ENCODE measurements at regions not wholly inside any gene's neighbourhood (a gene's known extent, or its start where the extent isn't known, plus 50 kb on each side); places are given as distances from the start of the nearest gene placed in this dataset.

DNA sequence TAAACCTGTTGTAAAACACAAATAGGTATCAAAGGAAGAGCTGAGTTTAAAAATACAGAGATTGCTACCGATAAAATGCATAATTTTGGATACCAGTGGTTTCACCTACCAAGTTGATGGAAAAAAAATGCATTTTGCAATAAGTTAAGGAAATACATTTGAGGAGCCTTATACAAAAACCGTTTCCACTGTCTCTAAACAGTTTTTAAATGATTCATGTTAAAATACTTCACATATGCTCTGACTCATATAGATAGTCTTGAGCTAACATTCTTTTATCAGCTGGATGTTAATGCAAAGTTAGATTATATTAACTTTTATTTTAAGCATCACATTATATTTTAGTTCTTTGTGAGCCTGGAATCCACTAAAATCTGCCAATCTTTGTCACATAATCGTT is 50.6 kb upstream of the ANKRD17 start:
- no peak overlapping the region for H3K4me3 ChIP-seq (ENCODE audit: low read depth, low read length)
- TF ChIP-seq, protein P1, sequence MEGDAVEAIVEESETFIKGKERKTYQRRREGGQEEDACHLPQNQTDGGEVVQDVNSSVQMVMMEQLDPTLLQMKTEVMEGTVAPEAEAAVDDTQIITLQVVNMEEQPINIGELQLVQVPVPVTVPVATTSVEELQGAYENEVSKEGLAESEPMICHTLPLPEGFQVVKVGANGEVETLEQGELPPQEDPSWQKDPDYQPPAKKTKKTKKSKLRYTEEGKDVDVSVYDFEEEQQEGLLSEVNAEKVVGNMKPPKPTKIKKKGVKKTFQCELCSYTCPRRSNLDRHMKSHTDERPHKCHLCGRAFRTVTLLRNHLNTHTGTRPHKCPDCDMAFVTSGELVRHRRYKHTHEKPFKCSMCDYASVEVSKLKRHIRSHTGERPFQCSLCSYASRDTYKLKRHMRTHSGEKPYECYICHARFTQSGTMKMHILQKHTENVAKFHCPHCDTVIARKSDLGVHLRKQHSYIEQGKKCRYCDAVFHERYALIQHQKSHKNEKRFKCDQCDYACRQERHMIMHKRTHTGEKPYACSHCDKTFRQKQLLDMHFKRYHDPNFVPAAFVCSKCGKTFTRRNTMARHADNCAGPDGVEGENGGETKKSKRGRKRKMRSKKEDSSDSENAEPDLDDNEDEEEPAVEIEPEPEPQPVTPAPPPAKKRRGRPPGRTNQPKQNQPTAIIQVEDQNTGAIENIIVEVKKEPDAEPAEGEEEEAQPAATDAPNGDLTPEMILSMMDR (conservative IDR thresholded peaks at IDR 0.05; ENCODE audit: low read depth, low read length), result no peak
- peak; percentile 57 for DNase-seq (ENCODE audit: low read depth)
